HepG2 (cell line): ENCODE measurements at regions not wholly inside any gene's neighbourhood (a gene's known extent, or its start where the extent isn't known, plus 50 kb on each side); places are given as distances from the start of the nearest gene placed in this dataset.

Experiments used
- ERF ChIP-seq: IDR thresholded peaks from 2 replicates; pipeline ENCODE4 v1.6.1; 2018; ENCODE audit warnings: missing biosample characterization, missing genetic modification reagents
- FOXA3 ChIP-seq: IDR thresholded peaks from 2 replicates; pipeline ENCODE4 v1.6.1; 2016; ENCODE audit warnings: missing genetic modification reagents, missing compliant biosample characterization
- GATAD2A ChIP-seq: IDR thresholded peaks from 2 replicates; pipeline ENCODE4 v1.6.1; 2016
- GTF2F1 ChIP-seq: fragments of 150-350 bp; IDR thresholded peaks from 2 replicates; pipeline ENCODE4 v1.6.1; 2014; ENCODE audit warnings: low read length
- MNT ChIP-seq: fragments of 450-650 bp; IDR thresholded peaks from 2 replicates; pipeline ENCODE4 v1.6.1; 2016
- MZF1 ChIP-seq: sonication (generic); formaldehyde crosslinking; IDR thresholded peaks from 2 replicates; pipeline ENCODE4 v1.8.1; 2023; ENCODE audit warnings: mild to moderate bottlenecking, missing genetic modification reagents, borderline replicate concordance
- NBN ChIP-seq: fragments of 450-650 bp; conservative IDR thresholded peaks from 2 replicates; pipeline ENCODE4 v1.6.1; 2017
- RFX5 ChIP-seq: IDR thresholded peaks from 2 replicates; pipeline ENCODE4 v1.6.1; 2011; ENCODE audit warnings: low read depth, low read length, improper control_type of control experiment
- SALL1 ChIP-seq: sonication (generic); formaldehyde crosslinking; IDR thresholded peaks from 2 replicates; pipeline ENCODE4 v1.8.0; 2022; ENCODE audit warnings: mild to moderate bottlenecking, missing genetic modification reagents
- SAP130 ChIP-seq: IDR thresholded peaks from 2 replicates; pipeline ENCODE4 v1.6.1; 2016; ENCODE audit warnings: low read depth
- TFDP1 ChIP-seq: IDR thresholded peaks from 2 replicates; pipeline ENCODE4 v1.6.1; 2016; ENCODE audit warnings: missing compliant biosample characterization, missing genetic modification reagents, borderline replicate concordance
- ZNF281 ChIP-seq: sonication (generic); formaldehyde crosslinking; IDR thresholded peaks from 2 replicates; pipeline ENCODE4 v1.4.0; 2020; ENCODE audit warnings: missing genetic modification reagents, borderline replicate concordance
- ZNF331 ChIP-seq: sonication (generic); formaldehyde crosslinking; IDR thresholded peaks from 2 replicates; pipeline ENCODE4 v1.4.0; 2020; ENCODE audit warnings: missing genetic modification reagents
- ZNF367 ChIP-seq: sonication (generic); formaldehyde crosslinking; IDR thresholded peaks from 2 replicates; pipeline ENCODE4 v1.4.0; 2020; ENCODE audit warnings: missing genetic modification reagents, borderline replicate concordance
- ZNF792 ChIP-seq: IDR thresholded peaks from 2 replicates; pipeline ENCODE4 v1.6.1; 2016
- TF ChIP-seq, protein P1 (sequence below): IDR thresholded peaks from 2 replicates; pipeline ENCODE4 v1.4.0; 2020; ENCODE audit warnings: mild to moderate bottlenecking, missing genetic modification reagents
- TF ChIP-seq, protein P2 (sequence below): sonication (generic); formaldehyde crosslinking; IDR thresholded peaks from 2 replicates; pipeline ENCODE4 v1.4.0; 2020; ENCODE audit warnings: missing genetic modification reagents
- TF ChIP-seq, protein P3 (sequence below): sonication (generic); formaldehyde crosslinking; IDR thresholded peaks from 2 replicates; pipeline ENCODE4 v1.5.0; 2020; ENCODE audit warnings: mild to moderate bottlenecking, missing genetic modification reagents, moderate library complexity
- TF ChIP-seq, protein P4 (sequence below): IDR thresholded peaks from 2 replicates; pipeline ENCODE4 v1.6.1; 2012; ENCODE audit warnings: inconsistent platforms

DNA sequence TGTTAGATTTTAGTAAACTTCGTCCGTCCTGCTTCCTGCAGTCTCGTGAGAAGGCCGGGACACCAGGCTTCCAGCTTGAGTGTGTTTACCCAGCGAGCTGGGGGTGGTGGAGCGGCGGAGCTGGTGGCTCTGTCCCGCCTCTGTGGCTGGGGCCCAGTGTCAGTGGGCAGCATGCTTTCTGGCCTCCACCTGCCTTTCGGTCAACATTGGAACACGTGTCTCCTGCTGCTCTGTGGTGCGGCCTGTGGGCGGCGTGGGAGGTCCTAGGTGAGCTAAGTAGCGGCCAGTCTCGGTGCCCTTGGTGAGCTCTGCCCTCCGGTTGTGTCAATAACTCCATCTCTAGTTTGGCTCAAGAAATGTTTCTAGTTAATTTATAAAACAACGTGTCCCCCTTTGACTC lies 125.9 kb downstream of the GADD45G start (continued):
- TF ChIP-seq, protein P1, sequence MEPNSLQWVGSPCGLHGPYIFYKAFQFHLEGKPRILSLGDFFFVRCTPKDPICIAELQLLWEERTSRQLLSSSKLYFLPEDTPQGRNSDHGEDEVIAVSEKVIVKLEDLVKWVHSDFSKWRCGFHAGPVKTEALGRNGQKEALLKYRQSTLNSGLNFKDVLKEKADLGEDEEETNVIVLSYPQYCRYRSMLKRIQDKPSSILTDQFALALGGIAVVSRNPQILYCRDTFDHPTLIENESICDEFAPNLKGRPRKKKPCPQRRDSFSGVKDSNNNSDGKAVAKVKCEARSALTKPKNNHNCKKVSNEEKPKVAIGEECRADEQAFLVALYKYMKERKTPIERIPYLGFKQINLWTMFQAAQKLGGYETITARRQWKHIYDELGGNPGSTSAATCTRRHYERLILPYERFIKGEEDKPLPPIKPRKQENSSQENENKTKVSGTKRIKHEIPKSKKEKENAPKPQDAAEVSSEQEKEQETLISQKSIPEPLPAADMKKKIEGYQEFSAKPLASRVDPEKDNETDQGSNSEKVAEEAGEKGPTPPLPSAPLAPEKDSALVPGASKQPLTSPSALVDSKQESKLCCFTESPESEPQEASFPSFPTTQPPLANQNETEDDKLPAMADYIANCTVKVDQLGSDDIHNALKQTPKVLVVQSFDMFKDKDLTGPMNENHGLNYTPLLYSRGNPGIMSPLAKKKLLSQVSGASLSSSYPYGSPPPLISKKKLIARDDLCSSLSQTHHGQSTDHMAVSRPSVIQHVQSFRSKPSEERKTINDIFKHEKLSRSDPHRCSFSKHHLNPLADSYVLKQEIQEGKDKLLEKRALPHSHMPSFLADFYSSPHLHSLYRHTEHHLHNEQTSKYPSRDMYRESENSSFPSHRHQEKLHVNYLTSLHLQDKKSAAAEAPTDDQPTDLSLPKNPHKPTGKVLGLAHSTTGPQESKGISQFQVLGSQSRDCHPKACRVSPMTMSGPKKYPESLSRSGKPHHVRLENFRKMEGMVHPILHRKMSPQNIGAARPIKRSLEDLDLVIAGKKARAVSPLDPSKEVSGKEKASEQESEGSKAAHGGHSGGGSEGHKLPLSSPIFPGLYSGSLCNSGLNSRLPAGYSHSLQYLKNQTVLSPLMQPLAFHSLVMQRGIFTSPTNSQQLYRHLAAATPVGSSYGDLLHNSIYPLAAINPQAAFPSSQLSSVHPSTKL (CRISPR knock-in tag), result peak; percentile 38; the same call in 1 of the 2 replicates
- TF ChIP-seq, protein P2, sequence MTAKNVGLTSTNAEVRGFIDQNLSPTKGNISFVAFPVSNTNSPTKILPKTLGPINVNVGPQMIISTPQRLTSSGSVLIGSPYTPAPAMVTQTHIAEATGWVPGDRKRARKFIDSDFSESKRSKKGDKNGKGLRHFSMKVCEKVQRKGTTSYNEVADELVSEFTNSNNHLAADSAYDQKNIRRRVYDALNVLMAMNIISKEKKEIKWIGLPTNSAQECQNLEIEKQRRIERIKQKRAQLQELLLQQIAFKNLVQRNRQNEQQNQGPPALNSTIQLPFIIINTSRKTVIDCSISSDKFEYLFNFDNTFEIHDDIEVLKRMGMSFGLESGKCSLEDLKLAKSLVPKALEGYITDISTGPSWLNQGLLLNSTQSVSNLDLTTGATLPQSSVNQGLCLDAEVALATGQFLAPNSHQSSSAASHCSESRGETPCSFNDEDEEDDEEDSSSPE, result 0 out of 2 replicates have a peak, but pooled peaks have one; percentile 16
- TF ChIP-seq, protein P3, sequence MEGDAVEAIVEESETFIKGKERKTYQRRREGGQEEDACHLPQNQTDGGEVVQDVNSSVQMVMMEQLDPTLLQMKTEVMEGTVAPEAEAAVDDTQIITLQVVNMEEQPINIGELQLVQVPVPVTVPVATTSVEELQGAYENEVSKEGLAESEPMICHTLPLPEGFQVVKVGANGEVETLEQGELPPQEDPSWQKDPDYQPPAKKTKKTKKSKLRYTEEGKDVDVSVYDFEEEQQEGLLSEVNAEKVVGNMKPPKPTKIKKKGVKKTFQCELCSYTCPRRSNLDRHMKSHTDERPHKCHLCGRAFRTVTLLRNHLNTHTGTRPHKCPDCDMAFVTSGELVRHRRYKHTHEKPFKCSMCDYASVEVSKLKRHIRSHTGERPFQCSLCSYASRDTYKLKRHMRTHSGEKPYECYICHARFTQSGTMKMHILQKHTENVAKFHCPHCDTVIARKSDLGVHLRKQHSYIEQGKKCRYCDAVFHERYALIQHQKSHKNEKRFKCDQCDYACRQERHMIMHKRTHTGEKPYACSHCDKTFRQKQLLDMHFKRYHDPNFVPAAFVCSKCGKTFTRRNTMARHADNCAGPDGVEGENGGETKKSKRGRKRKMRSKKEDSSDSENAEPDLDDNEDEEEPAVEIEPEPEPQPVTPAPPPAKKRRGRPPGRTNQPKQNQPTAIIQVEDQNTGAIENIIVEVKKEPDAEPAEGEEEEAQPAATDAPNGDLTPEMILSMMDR (CRISPR knock-in tag), result peak; percentile 68
- TF ChIP-seq RFX5, result no peak
- TF ChIP-seq ZNF367 (CRISPR knock-in tag), result no peak
- 0 out of 2 replicates have a peak, but pooled peaks have one; percentile 17 for TF ChIP-seq GATAD2A (CRISPR knock-in tag)
- peak; percentile 52; the same call in 1 of the 2 replicates for TF ChIP-seq FOXA3 (CRISPR knock-in tag)
- no peak for TF ChIP-seq ZNF792 (CRISPR knock-in tag)
- peak; percentile 60 for TF ChIP-seq MNT
- no peak for TF ChIP-seq NBN
- TF ChIP-seq GTF2F1, result no peak
- TF ChIP-seq ZNF331, result peak; percentile 49; the same call in 1 of the 2 replicates
- TF ChIP-seq MZF1 (CRISPR knock-in tag), result no peak
- TF ChIP-seq, protein P4, sequence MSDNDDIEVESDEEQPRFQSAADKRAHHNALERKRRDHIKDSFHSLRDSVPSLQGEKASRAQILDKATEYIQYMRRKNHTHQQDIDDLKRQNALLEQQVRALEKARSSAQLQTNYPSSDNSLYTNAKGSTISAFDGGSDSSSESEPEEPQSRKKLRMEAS, result peak; percentile 79
- TF ChIP-seq SAP130 (CRISPR knock-in tag), result peak; percentile 49; the same call in 1 of the 2 replicates
- peak; percentile 18; the same call in 1 of the 2 replicates for TF ChIP-seq ZNF281 (CRISPR knock-in tag)
- peak; percentile 36; the same call in 1 of the 2 replicates for TF ChIP-seq TFDP1 (CRISPR knock-in tag)
- TF ChIP-seq ERF (CRISPR knock-in tag), result 0 out of 2 replicates have a peak, but pooled peaks have one; percentile 13
- TF ChIP-seq SALL1 (CRISPR knock-in tag), result peak; percentile 39; the same call in 1 of the 2 replicates
